ENCODE measurements at regions not wholly inside any gene's neighbourhood (a gene's known extent, or its start where the extent isn't known, plus 50 kb on each side); places are given as distances from the start of the nearest gene placed in this dataset.

- TF ChIP-seq SIN3A (IDR thresholded peaks at IDR 0.05; ENCODE audit: borderline replicate concordance, insufficient read depth, low read length) (no peak), REST (IDR thresholded peaks at IDR 0.05; ENCODE audit: insufficient read depth in 1 of 2, low read depth in 2 of 2, low read length in 2 of 2) (no peak), FOXP2 (optimal IDR thresholded peaks at IDR 0.05; ENCODE audit: borderline replicate concordance, extremely low read depth, extremely low read length, insufficient read depth) (no peak), POLR2AphosphoS5 (IDR thresholded peaks at IDR 0.05; ENCODE audit: low read depth, low read length) (no peak), TAF1 (IDR thresholded peaks at IDR 0.05; ENCODE audit: borderline replicate concordance, insufficient read depth, low read length) (no peak)
These were observed 471.4 kb downstream of the SOX6 start for GRCh38 chr11:15884777-15885540.

- no peak for TF ChIP-seq FOXP2 (optimal IDR thresholded peaks at IDR 0.05; ENCODE audit: borderline replicate concordance, extremely low read depth, extremely low read length, insufficient read depth)
- no peak for TF ChIP-seq POLR2AphosphoS5 (IDR thresholded peaks at IDR 0.05; ENCODE audit: low read depth, low read length)
- no peak for TF ChIP-seq REST (IDR thresholded peaks at IDR 0.05; ENCODE audit: insufficient read depth in 1 of 2, low read depth in 2 of 2, low read length in 2 of 2)
- TF ChIP-seq SIN3A (IDR thresholded peaks at IDR 0.05; ENCODE audit: borderline replicate concordance, insufficient read depth, low read length), result no peak
- TF ChIP-seq TAF1 (IDR thresholded peaks at IDR 0.05; ENCODE audit: borderline replicate concordance, insufficient read depth, low read length), result no peak
These were observed 470.5 kb downstream of the SOX6 start for GRCh38 chr11:15885854-15886253.

GRCh38 chr11:15886299-15886698 is 470.0 kb downstream of the SOX6 start:
- no peak for TF ChIP-seq SIN3A (IDR thresholded peaks at IDR 0.05; ENCODE audit: borderline replicate concordance, insufficient read depth, low read length)
- no peak for TF ChIP-seq FOXP2 (optimal IDR thresholded peaks at IDR 0.05; ENCODE audit: borderline replicate concordance, extremely low read depth, extremely low read length, insufficient read depth)
- TF ChIP-seq REST (IDR thresholded peaks at IDR 0.05; ENCODE audit: insufficient read depth in 1 of 2, low read depth in 2 of 2, low read length in 2 of 2), result no peak
- no peak for TF ChIP-seq POLR2AphosphoS5 (IDR thresholded peaks at IDR 0.05; ENCODE audit: low read depth, low read length)
- TF ChIP-seq TAF1 (IDR thresholded peaks at IDR 0.05; ENCODE audit: borderline replicate concordance, insufficient read depth, low read length), result no peak

- TF ChIP-seq SIN3A (IDR thresholded peaks at IDR 0.05; ENCODE audit: borderline replicate concordance, insufficient read depth, low read length) (no peak), POLR2AphosphoS5 (IDR thresholded peaks at IDR 0.05; ENCODE audit: low read depth, low read length) (no peak)
These were observed 469.5 kb downstream of the SOX6 start for GRCh38 chr11:15886866-15887265.

- TF ChIP-seq POLR2AphosphoS5 (IDR thresholded peaks at IDR 0.05; ENCODE audit: low read depth, low read length), result no peak
- no peak for TF ChIP-seq TAF1 (IDR thresholded peaks at IDR 0.05; ENCODE audit: borderline replicate concordance, insufficient read depth, low read length)
- TF ChIP-seq REST (IDR thresholded peaks at IDR 0.05; ENCODE audit: insufficient read depth in 1 of 2, low read depth in 2 of 2, low read length in 2 of 2), result no peak
- TF ChIP-seq SIN3A (IDR thresholded peaks at IDR 0.05; ENCODE audit: borderline replicate concordance, insufficient read depth, low read length), result no peak
- no peak for TF ChIP-seq FOXP2 (optimal IDR thresholded peaks at IDR 0.05; ENCODE audit: borderline replicate concordance, extremely low read depth, extremely low read length, insufficient read depth)
These were observed 467.6 kb downstream of the SOX6 start for GRCh38 chr11:15888556-15889345.
